Esophagus squamous epithelium (tissue), 4 donors: ENCODE measurements at regions not wholly inside any gene's neighbourhood (a gene's known extent, or its start where the extent isn't known, plus 50 kb on each side); places are given as distances from the start of the nearest gene placed in this dataset.

Experiments used
- POLR2A ChIP-seq, 4 donors: fragments of 450-650 bp; IDR thresholded peaks; one replicate each; pipeline ENCODE4 v1.6.1; 2017; ENCODE audit warnings: antibody characterized with exemption in 4 of 4, mild to moderate bottlenecking in 4 of 4, moderate library complexity in 3 of 4
- TF ChIP-seq, protein P1 (sequence below), 6 experiments: fragments of 450-650 bp in 4 of 6; fragments of 200-600 bp in 2 of 6; sonication (generic) in 2 of 6; IDR thresholded peaks; one replicate each; pipeline ENCODE4 v1.5.1; 2016 to 2019; ENCODE audit warnings: antibody characterized with exemption in 6 of 6, mild to moderate bottlenecking in 4 of 6, moderate library complexity in 4 of 6

DNA sequence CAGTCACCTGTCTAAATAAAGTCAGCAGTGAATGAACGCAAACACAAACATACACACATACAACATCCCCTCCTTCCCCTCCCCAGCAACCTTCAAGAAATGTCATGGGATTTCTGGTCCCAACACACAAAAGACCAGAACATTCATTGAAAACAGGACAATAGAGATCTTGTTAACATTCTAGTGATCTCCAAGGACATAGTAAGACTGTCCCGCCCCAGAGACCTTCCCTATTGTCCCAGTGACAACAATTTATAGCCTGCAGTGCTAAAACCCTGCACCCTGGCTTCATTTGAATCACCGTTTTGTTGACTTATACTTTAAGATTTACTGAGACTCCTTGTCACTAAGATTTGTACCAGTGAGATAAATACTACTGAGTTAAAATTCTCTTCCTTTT is 143.9 kb upstream of the NOX3 start:
- TF ChIP-seq, protein P1, sequence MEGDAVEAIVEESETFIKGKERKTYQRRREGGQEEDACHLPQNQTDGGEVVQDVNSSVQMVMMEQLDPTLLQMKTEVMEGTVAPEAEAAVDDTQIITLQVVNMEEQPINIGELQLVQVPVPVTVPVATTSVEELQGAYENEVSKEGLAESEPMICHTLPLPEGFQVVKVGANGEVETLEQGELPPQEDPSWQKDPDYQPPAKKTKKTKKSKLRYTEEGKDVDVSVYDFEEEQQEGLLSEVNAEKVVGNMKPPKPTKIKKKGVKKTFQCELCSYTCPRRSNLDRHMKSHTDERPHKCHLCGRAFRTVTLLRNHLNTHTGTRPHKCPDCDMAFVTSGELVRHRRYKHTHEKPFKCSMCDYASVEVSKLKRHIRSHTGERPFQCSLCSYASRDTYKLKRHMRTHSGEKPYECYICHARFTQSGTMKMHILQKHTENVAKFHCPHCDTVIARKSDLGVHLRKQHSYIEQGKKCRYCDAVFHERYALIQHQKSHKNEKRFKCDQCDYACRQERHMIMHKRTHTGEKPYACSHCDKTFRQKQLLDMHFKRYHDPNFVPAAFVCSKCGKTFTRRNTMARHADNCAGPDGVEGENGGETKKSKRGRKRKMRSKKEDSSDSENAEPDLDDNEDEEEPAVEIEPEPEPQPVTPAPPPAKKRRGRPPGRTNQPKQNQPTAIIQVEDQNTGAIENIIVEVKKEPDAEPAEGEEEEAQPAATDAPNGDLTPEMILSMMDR (IDR thresholded peaks at IDR 0.05), result no peak
- no peak for TF ChIP-seq POLR2A (IDR thresholded peaks at IDR 0.05)
